Calu3 (cell line): ENCODE measurements at regions not wholly inside any gene's neighbourhood (a gene's known extent, or its start where the extent isn't known, plus 50 kb on each side); places are given as distances from the start of the nearest gene placed in this dataset.

ENCODE experiments used
- BruUV-seq: library from RNA; stranded (reverse); fragments of 400-500 nt; replicated peaks from 2 replicates; lab custom pipeline; 2021; lab: Mats Ljungman, UMichigan
- CTCF ChIA-PET: fragments of 300-600 bp; sonication (Branson Sonifier 250); formaldehyde crosslinking; loops from one replicate; lab custom pipeline; 2022; ENCODE audit warnings: antibody characterized with exemption; lab: Charles Lee
- DNase-seq: peaks from one replicate; pipeline ENCODE4 v3.0.0; 2022
- H3K27ac Mint-ChIP-seq: one replicate; pipeline ENCODE4 v1.8.0; 2022; ENCODE audit warnings: mixed read lengths; ENCODE audit not compliant: unreplicated experiment
- H3K27me3 Mint-ChIP-seq: one replicate; pipeline ENCODE4 v1.8.0; 2022; ENCODE audit warnings: mixed read lengths; ENCODE audit not compliant: unreplicated experiment
- H3K36me3 Mint-ChIP-seq: one replicate; pipeline ENCODE4 v1.8.0; 2022; ENCODE audit warnings: mild to moderate bottlenecking, moderate library complexity, mixed read lengths; ENCODE audit not compliant: insufficient read depth, unreplicated experiment
- H3K4me1 Mint-ChIP-seq: one replicate; pipeline ENCODE4 v1.8.0; 2022; ENCODE audit warnings: mild to moderate bottlenecking, low read depth, mixed read lengths; ENCODE audit not compliant: unreplicated experiment
- H3K4me3 Mint-ChIP-seq: one replicate; pipeline ENCODE4 v1.8.0; 2022; ENCODE audit warnings: mild to moderate bottlenecking, low read depth, moderate library complexity, mixed read lengths; ENCODE audit not compliant: unreplicated experiment
- H3K9me3 Mint-ChIP-seq: one replicate; pipeline ENCODE4 v1.8.0; 2022; ENCODE audit warnings: low read depth, mixed read lengths; ENCODE audit not compliant: unreplicated experiment
- CTCF ChIP-seq: fragments of 200-600 bp; IDR thresholded peaks from one replicate; pipeline ENCODE4 v1.8.0; 2022; ENCODE audit warnings: antibody characterized with exemption; ENCODE audit not compliant: unreplicated experiment
- intact Hi-C: fragments of 100-400 bp; cut with micrococcal nuclease; formaldehyde crosslinking; loops from one replicate; pipeline ENCODE4 v1.10.0; 2022; ENCODE audit not compliant: unreplicated experiment

- Mint-ChIP-seq H3K4me3 (no peak overlapping the region), H3K4me1 (no peaks in the 10 kb centered on the region), H3K27ac (no peak overlapping the region), H3K36me3 (no peaks in the 10 kb centered on the region), H3K27me3 (peaks cover 34% of the 10 kb centered on the region), H3K9me3 (peaks cover 4% of the 10 kb centered on the region)
- TF ChIP-seq CTCF, result peak; percentile 21
- intact Hi-C loops, result loop anchor here (5.0 kb wide), 1 partner anchor 628 kb away; no protein-coding TSS in a partner anchor
- CTCF ChIA-PET, result interaction anchor here (0.6 to 1.4 kb wide), 4 partner anchors 10 to 113 kb away, joined by 3 to 4 read pairs (median 3); no protein-coding TSS in a partner anchor
- DNase-seq, result no peak
- no TSS peak for BruUV-seq
Observed at GRCh38 chr16:87190288-87191230, 126.6 kb downstream of the C16orf95 start.

GRCh38 chr16:87192452-87193073, 124.6 kb downstream of the C16orf95 start:
- H3K27ac Mint-ChIP-seq, result no peak overlapping the region
- DNase-seq, result no peak
- H3K4me1 Mint-ChIP-seq, result no peaks in the 10 kb centered on the region
- no peaks in the 10 kb centered on the region for H3K9me3 Mint-ChIP-seq
- H3K4me3 Mint-ChIP-seq, result no peak overlapping the region
- no peaks in the 10 kb centered on the region for H3K36me3 Mint-ChIP-seq
- peaks cover 43% of the 10 kb centered on the region for H3K27me3 Mint-ChIP-seq
- CTCF ChIA-PET, result no interaction called here
- no peak for TF ChIP-seq CTCF
- intact Hi-C loops, result loop anchor here (5.0 kb wide), 1 partner anchor 630 kb away; no protein-coding TSS in a partner anchor
- no TSS peak for BruUV-seq

- TF ChIP-seq CTCF, result no peak
- peaks cover 59% of the 10 kb centered on the region for H3K27me3 Mint-ChIP-seq
- no peaks in the 10 kb centered on the region for H3K36me3 Mint-ChIP-seq
- no peak overlapping the region for H3K4me3 Mint-ChIP-seq
- BruUV-seq, result no TSS peak
- DNase-seq, result no peak
- intact Hi-C loops, result loop anchor here (5.0 kb wide), 1 partner anchor 632 kb away; no protein-coding TSS in a partner anchor
- CTCF ChIA-PET, result no interaction called here
- no peak overlapping the region for H3K27ac Mint-ChIP-seq
- no peaks in the 10 kb centered on the region for H3K4me1 Mint-ChIP-seq
- no peaks in the 10 kb centered on the region for H3K9me3 Mint-ChIP-seq
Observed at GRCh38 chr16:87194172-87194571, 123.0 kb downstream of the C16orf95 start.

- no peaks in the 10 kb centered on the region for H3K9me3 Mint-ChIP-seq
- CTCF ChIA-PET, result no interaction called here
- no peak overlapping the region for H3K4me3 Mint-ChIP-seq
- intact Hi-C loops, result no loop called here
- peaks cover 69% of the 10 kb centered on the region for H3K27me3 Mint-ChIP-seq
- no peak for TF ChIP-seq CTCF
- no peaks in the 10 kb centered on the region for H3K36me3 Mint-ChIP-seq
- no peak overlapping the region for H3K27ac Mint-ChIP-seq
- no peak for DNase-seq
- no TSS peak for BruUV-seq
- no peaks in the 10 kb centered on the region for H3K4me1 Mint-ChIP-seq
Observed at GRCh38 chr16:87195161-87195560, 122.0 kb downstream of the C16orf95 start.
